ENCODE measurements at regions not wholly inside any gene's neighbourhood (a gene's known extent, or its start where the extent isn't known, plus 50 kb on each side); places are given as distances from the start of the nearest gene placed in this dataset.

GRCh38 chr20:43389839-43390626, 67.7 kb upstream of the SRSF6 start:
- Mint-ChIP-seq H3K36me3 (ENCODE audit: low read depth) (no peaks in the 10 kb centered on the region), H3K4me3 (no peak overlapping the region), H3K27me3 (peaks cover 17% of the 10 kb centered on the region), H3K9me3 (peaks cover 11% of the 10 kb centered on the region), H3K27ac (no peak overlapping the region), H3K4me1 (no peaks in the 10 kb centered on the region)
- intact Hi-C loops (cut with micrococcal nuclease): no loop called here
- ChIA-PET POLR2A (no interaction called here), CTCF (no interaction called here)
- ATAC-seq (ENCODE audit: low read depth): no peak
- TF ChIP-seq, protein P1, sequence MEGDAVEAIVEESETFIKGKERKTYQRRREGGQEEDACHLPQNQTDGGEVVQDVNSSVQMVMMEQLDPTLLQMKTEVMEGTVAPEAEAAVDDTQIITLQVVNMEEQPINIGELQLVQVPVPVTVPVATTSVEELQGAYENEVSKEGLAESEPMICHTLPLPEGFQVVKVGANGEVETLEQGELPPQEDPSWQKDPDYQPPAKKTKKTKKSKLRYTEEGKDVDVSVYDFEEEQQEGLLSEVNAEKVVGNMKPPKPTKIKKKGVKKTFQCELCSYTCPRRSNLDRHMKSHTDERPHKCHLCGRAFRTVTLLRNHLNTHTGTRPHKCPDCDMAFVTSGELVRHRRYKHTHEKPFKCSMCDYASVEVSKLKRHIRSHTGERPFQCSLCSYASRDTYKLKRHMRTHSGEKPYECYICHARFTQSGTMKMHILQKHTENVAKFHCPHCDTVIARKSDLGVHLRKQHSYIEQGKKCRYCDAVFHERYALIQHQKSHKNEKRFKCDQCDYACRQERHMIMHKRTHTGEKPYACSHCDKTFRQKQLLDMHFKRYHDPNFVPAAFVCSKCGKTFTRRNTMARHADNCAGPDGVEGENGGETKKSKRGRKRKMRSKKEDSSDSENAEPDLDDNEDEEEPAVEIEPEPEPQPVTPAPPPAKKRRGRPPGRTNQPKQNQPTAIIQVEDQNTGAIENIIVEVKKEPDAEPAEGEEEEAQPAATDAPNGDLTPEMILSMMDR (IDR thresholded peaks at IDR 0.05): no peak
- DNase-seq: no peak

- Mint-ChIP-seq H3K27me3 (peaks cover 14% of the 10 kb centered on the region), H3K4me3 (no peak overlapping the region), H3K9me3 (peaks cover 11% of the 10 kb centered on the region), H3K4me1 (no peaks in the 10 kb centered on the region), H3K27ac (no peak overlapping the region), H3K36me3 (ENCODE audit: low read depth) (no peaks in the 10 kb centered on the region)
- ATAC-seq (ENCODE audit: low read depth): no peak
- no peak for DNase-seq
- TF ChIP-seq, protein P1 (IDR thresholded peaks at IDR 0.05): no peak
- intact Hi-C loops (cut with micrococcal nuclease): no loop called here
- ChIA-PET CTCF (no interaction called here), POLR2A (no interaction called here)
Measured at GRCh38 chr20:43389211-43389610, 68.5 kb upstream of the SRSF6 start.

GRCh38 chr20:43388268-43389002, 69.3 kb upstream of the SRSF6 start:
- Mint-ChIP-seq H3K27me3 (peaks cover 12% of the 10 kb centered on the region), H3K36me3 (ENCODE audit: low read depth) (no peaks in the 10 kb centered on the region), H3K27ac (no peak overlapping the region), H3K9me3 (peaks cover 7% of the 10 kb centered on the region), H3K4me3 (no peak overlapping the region), H3K4me1 (no peaks in the 10 kb centered on the region)
- CTCF ChIA-PET: no interaction called here
- POLR2A ChIA-PET: no interaction called here
- DNase-seq (no peak), ATAC-seq (ENCODE audit: low read depth) (no peak)
- TF ChIP-seq, protein P1 (IDR thresholded peaks at IDR 0.05): no peak
- intact Hi-C loops (cut with micrococcal nuclease): no loop called here

GRCh38 chr20:43387737-43388136, 70.0 kb upstream of the SRSF6 start:
- TF ChIP-seq, protein P1 (IDR thresholded peaks at IDR 0.05): no peak
- DNase-seq (no peak), ATAC-seq (ENCODE audit: low read depth) (no peak)
- intact Hi-C loops (cut with micrococcal nuclease): no loop called here
- Mint-ChIP-seq H3K4me1 (no peaks in the 10 kb centered on the region), H3K27ac (no peak overlapping the region), H3K9me3 (peaks cover 7% of the 10 kb centered on the region), H3K36me3 (ENCODE audit: low read depth) (no peaks in the 10 kb centered on the region), H3K4me3 (no peak overlapping the region), H3K27me3 (peaks cover 12% of the 10 kb centered on the region)
- CTCF ChIA-PET: no interaction called here
- POLR2A ChIA-PET: no interaction called here

GRCh38 chr20:43386878-43387277, 70.8 kb upstream of the SRSF6 start:
- TF ChIP-seq, protein P1 (IDR thresholded peaks at IDR 0.05): no peak
- ChIA-PET CTCF (no interaction called here), POLR2A (no interaction called here)
- H3K36me3 Mint-ChIP-seq (ENCODE audit: low read depth): no peaks in the 10 kb centered on the region
- DNase-seq (no peak), ATAC-seq (ENCODE audit: low read depth) (no peak)
- no peak overlapping the region for H3K27ac Mint-ChIP-seq
- peaks cover 7% of the 10 kb centered on the region for H3K9me3 Mint-ChIP-seq
- peaks cover 19% of the 10 kb centered on the region for H3K27me3 Mint-ChIP-seq
- intact Hi-C loops (cut with micrococcal nuclease): no loop called here
- no peaks in the 10 kb centered on the region for H3K4me1 Mint-ChIP-seq
- H3K4me3 Mint-ChIP-seq: no peak overlapping the region
